Left colon (tissue), 2 donors: ENCODE measurements at regions not wholly inside any gene's neighbourhood (a gene's known extent, or its start where the extent isn't known, plus 50 kb on each side); places are given as distances from the start of the nearest gene placed in this dataset.

Experiments
- ATAC-seq: fragments of 200-7000 bp; cut with Tn5 transposase; one replicate; pipeline ENCODE4 v1.9.1; 2020; ENCODE audit warnings: mild to moderate bottlenecking, moderate library complexity
- DNase-seq, 2 donors: peaks; one replicate each; pipeline ENCODE4 v3.0.0-alpha.2; 2020
- intact Hi-C, 2 donors: fragments of 100-400 bp; cut with DNase I in 1 of 2; cut with micrococcal nuclease in 1 of 2; formaldehyde crosslinking; loops; one replicate each; pipeline versions ENCODE4 v1.11.2 to v1.14.0; 2022; cut with DNase I, micrococcal nuclease
- donor health status: DM: no; HTN: no; CAD: no.
- donor health status: DM: yes; HTN: yes; CAD: no.

DNA sequence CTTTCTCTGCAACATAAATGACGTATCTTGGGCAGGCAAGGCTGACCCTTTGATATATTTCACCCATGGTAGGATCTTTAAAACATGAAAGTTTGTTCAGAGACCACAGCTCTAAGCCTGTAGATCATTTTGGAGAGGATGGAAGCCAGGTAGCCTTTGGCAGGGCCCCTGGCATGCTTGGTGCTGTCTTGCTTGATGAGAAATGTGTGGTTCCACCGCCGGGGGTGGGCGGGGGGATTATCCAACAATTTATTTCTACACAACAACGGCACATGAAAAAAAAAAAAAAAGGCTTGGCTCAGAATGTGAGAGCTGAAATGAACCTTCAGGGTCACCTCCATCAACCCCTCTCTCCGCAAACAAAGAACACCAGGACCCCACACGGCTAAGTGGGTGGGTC, 112.9 kb upstream of the MBNL2 start:
- intact Hi-C loops, result loop anchor here in 1 of 2 donors (10.0 kb wide), 1 partner anchor 236 kb away; no protein-coding TSS in a partner anchor
- DNase-seq, result no peak
- no peak for ATAC-seq

GRCh38 chr13:97109841-97110492, 112.2 kb upstream of the MBNL2 start:
- DNase-seq (peak; percentile 85 to 88), ATAC-seq (peak; percentile 99)

GRCh38 chr13:97110936-97111335, 111.2 kb upstream of the MBNL2 start:
- DNase-seq (no peak), ATAC-seq (no peak)
- intact Hi-C loops, result loop anchor here (5.0 kb wide), 3 partner anchors 101 to 251 kb away; partner anchors contain the start of gene MBNL2 (in 1 of the 2)

More at GRCh38 chr13:97109841-97110492, 112.2 kb upstream of the MBNL2 start:
- intact Hi-C loops, result loop anchor here (5.0 to 10.0 kb wide), 4 partner anchors 102 to 252 kb away; partner anchors contain the start of gene MBNL2 (in 1 of the 2)

DNA sequence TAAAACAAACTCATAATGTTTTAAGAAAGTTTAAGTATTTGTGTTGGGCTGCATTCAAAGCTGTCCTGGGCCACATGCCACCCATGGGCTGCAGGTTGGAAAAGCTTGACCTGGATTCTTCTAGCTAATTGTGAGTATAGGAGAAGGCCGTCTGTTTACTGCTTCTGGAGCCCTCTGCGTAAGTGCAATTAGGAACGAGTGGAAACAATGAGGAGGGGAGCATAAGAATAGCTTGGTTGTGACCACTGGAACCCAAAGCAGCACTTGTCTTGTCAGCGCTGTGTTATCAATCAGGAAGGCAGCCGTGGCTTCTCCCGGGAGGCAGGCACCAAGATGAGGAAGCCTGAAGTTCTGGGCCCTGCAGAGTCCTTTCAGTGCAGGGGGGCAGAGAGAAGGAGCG, 110.4 kb upstream of the MBNL2 start:
- ATAC-seq (no peak), DNase-seq (no peak)
- intact Hi-C loops, result loop anchor here (5.0 kb wide), 3 partner anchors 101 to 251 kb away; partner anchors contain the start of gene MBNL2 (in 1 of the 2)

DNA sequence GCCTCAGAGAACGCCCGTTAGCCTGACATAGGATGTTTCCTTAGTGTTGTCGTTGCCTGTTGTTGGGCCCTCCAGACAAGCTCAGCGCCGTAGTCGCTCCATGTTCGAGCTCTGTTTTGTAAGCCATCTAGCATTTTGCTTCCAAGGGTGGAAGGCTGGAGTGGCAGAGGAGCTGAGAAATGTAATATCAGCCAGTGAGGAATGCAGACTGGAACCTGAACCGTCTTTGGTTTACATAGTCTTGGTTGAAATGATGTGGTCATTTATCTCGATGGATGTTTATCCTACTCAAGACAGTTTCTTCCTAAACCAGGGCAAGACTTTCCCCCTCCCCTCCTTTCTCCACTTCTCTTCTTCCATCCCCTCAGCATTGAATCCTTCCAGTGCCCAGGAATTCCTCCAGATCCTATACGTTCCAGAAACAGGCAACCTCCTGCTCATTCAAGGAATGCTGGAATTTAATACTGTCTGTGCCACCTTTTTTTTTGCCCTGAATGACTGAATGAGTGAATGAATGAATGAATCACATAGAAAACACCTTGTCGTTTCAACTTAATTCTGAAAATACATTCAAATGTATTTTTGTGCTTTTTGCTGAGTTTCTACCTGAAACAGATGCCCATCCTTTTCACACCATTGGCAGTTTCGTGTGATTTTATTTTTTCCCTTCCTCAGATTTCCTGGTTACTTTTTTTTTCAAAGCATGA, 109.5 kb upstream of the MBNL2 start:
- intact Hi-C loops, result loop anchor here (5.0 kb wide), 3 partner anchors 100 to 250 kb away; partner anchors contain the start of gene MBNL2 (in 1 of the 2)
- DNase-seq, result no peak
- no peak for ATAC-seq

DNA sequence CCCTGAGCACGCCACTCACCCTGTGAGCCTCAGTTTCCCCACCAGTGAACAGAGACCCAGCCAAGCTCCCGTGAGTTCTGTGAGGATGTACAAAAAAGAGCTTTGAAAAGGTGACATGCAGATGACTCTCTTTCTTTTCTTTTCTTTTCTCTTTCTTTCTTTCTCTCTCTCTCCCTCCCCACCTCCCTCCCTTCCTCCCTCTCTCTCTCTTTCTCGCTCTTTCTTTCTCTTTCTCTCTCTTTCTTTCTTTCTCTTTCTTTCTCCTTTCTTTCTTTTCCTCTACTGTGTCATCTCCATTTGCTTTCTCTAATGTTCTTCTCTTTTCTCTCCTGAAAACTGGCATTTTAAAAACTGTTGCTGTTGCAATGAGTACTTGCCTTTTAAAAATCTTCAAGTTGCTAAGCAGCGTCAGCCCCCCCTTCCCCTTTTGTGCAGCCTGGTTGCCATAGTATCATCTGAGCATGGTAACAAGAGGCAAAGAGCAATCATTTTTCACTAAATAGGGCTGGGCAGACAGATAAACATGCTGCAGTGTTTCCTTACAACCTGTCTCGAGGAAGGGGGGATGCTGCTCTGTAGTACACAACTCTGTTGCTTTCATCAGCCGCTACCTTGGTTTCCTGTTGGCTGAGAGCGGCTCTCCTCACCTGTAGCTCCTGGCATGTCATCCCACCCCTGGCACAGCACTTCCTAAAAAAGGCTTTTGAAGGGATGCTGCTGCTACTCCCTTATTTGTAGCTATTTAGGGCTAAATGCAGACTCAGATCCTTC, 108.7 kb upstream of the MBNL2 start:
- DNase-seq (no peak), ATAC-seq (no peak)
- intact Hi-C loops, result loop anchor here (5.0 kb wide), 3 partner anchors 99 to 249 kb away; partner anchors contain the start of gene MBNL2 (in 1 of the 2)

DNA sequence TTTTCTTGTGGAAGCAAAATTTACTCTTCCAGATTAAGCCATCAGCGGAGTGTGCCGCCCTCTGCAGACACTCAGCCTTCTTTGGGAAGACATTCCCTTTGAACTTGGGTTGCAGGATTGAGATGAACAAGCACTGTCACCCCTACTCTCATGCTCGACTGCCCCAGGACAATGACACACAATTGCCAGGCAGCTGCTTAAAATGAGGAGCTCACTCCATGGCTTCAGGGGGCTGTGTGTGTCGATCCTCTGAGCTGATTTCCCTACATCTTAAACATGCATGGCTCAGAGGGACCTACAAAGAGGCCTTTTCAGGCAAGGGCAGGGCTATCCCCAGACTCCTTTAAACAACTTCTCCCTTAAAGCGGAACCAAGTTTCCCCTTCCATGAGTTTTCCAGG, 107.5 kb upstream of the MBNL2 start:
- ATAC-seq (no peak), DNase-seq (no peak)
- intact Hi-C loops, result loop anchor here (5.0 kb wide), 4 partner anchors 98 to 248 kb away; partner anchors contain the start of gene MBNL2 (in 1 of the 2)

GRCh38 chr13:97116754-97117153, 105.4 kb upstream of the MBNL2 start:
- DNase-seq (no peak), ATAC-seq (no peak)
- intact Hi-C loops, result loop anchor here in 1 of 2 donors (5.0 kb wide), 1 partner anchor 226 kb away; no protein-coding TSS in a partner anchor

DNA sequence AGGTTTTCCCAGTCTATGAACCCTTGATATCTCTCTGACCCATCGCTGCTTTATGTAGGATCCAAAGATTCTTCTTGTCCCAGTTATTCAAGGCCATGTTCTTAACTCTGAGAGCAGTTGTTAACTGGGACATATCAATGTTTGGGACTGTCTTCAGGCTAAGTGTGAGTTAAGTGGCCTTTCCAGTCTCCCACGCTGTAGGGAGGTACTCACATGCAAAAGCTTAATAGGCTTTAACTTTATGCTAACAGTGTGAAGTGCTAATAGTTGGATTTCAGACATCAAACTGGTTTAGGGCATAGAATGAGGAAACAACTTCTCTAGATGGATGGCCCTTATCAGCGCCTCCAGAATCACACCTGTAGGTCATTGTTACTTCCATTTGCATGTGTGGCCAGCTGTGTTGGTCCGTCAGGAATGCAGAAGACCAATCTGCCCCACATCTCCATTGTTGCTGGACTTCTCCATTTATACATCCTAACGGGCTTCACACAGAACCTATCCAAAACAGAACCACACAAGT, 104.7 kb upstream of the MBNL2 start:
- no peak for ATAC-seq
- intact Hi-C loops, result loop anchor here in 1 of 2 donors (5.0 kb wide), 1 partner anchor 225 kb away; no protein-coding TSS in a partner anchor

GRCh38 chr13:97119943-97120342, 102.2 kb upstream of the MBNL2 start:
- ATAC-seq, result no peak
- intact Hi-C loops, result loop anchor here in 1 of 2 donors (5.0 kb wide), 1 partner anchor 222 kb away; no protein-coding TSS in a partner anchor

More for the DNA sequence above, 104.7 kb upstream of the MBNL2 start:
- DNase-seq, result no peak

GRCh38 chr13:97120346-97120745, 101.8 kb upstream of the MBNL2 start:
- intact Hi-C loops, result no loop called here
- DNase-seq, result no peak
- ATAC-seq, result no peak

More at GRCh38 chr13:97119943-97120342, 102.2 kb upstream of the MBNL2 start:
- no peak for DNase-seq

GRCh38 chr13:97120976-97121375, 101.2 kb upstream of the MBNL2 start:
- ATAC-seq (no peak), DNase-seq (no peak)
- intact Hi-C loops, result no loop called here

DNA sequence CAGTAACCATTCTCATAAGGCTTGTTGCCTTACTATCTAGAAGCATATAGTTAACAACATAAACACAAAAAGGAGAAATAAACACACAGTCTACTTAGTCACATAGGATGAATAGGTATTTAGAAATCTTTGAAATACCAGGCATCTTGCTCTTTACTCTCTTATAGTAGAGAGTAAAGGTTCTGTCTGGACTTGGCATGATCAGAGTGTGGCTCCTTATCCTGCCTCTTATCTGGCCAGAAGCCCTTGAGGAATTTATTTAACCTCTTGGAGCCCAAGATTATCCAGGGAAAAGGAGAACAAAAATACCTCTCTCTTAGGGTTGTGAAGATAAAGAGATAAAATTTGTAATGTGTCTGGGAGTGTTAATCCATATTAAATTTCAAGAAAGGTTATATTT, 100.2 kb upstream of the MBNL2 start:
- ATAC-seq (no peak), DNase-seq (no peak)
- intact Hi-C loops, result no loop called here

GRCh38 chr13:97122381-97122996, 99.6 kb upstream of the MBNL2 start:
- intact Hi-C loops, result no loop called here
- DNase-seq (no peak), ATAC-seq (no peak)

DNA sequence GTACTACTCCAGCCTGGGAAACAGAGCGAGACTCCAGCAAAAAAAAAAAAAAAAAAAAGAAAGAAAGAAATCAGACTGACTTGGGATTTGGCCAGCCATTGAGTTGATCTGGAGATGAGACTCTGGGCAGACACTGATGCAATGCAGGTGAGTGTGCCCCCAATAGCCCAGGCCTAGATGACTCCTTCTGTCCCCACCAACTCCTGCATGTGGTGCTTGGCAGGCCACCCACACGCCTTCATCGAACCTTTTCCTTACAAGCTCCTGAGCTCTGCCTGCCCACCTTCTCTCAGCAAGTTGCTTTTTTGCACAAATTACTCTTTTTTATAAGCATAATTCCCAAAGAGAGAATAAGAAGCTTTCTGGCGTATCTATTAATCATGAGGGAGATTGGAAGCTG, 97.9 kb upstream of the MBNL2 start:
- ATAC-seq, result no peak
- intact Hi-C loops, result no loop called here

GRCh38 chr13:97124915-97125809, 97.0 kb upstream of the MBNL2 start:
- intact Hi-C loops, result no loop called here
- peak in 1 of 2 donors; percentile 14 for DNase-seq
- ATAC-seq, result peak; percentile 32

More for the DNA sequence above, 97.9 kb upstream of the MBNL2 start:
- DNase-seq, result no peak
